ENCODE measurements at regions not wholly inside any gene's neighbourhood (a gene's known extent, or its start where the extent isn't known, plus 50 kb on each side); places are given as distances from the start of the nearest gene placed in this dataset.
A peak's percentile ranks its signal among the peaks of the same experiment; 100 is the strongest.
"Not testable (repeated sequence)": the region's sequence is repeated elsewhere in the genome, so short reads cannot be mapped to it uniquely, and the experiment has no call there.

DNA sequence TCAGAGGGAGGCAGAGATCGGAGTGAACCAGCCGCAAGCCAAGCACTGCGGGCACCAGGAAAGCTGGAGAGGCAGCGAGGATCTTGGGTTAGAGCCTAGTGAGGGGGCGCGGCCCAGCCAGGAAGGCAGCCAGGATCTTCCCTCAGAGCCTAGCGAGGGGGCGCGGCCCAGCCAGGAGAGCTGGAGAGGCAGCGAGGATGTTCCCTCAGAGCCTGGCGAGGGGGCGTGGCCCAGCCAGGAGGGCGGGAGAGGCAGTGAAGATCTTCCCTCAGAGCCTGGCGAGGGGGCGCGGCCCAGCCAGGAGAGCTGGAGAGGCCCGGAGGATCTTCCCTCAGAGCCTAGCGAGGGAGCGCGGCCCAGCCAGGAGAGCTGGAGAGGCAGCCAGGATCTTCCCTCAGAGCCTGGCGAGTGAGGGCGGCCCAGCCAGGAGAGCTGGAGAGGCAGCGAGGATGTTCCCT lies 62.7 kb upstream of the TMEM18 start:
- H3K79me2 ChIP-seq (ENCODE audit: control insufficient read depth, insufficient read depth, low read length, unreplicated experiment); H3K27me3 ChIP-seq (ENCODE audit: insufficient read depth, low read length); H3K27ac ChIP-seq (ENCODE audit: low read depth, low read length); H3K36me3 ChIP-seq (ENCODE audit: insufficient read depth, low read length); H3K4me1 ChIP-seq (ENCODE audit: control insufficient read depth, insufficient read depth, low read length, unreplicated experiment): not testable (repeated sequence)
- H3K4me3 ChIP-seq (ENCODE audit: low read depth, low read length) = peak overlapping the region; percentile 61
- peak overlapping the region; percentile 36 for H2AFZ ChIP-seq (ENCODE audit: low read length, unreplicated experiment)

DNA sequence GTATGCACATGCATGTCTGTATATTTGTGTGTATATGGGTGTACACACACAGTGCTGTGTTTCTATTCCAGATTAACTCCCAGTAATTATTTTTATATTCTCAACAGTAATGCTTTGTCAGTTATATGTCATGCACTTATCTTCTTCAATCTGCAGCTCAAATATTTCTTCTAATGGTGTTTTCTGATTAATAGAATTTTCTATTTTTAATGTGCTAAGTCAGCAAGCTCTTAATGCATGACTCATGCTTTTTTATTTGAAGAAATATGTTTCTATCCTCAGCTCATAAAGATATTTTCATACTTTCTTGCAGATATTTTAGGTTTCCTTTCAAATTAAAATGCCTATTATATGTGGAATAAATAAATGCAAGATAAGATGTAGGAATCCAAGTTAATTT lies 59.7 kb upstream of the TMEM18 start:
- H3K4me1 ChIP-seq (ENCODE audit: control insufficient read depth, insufficient read depth, low read length, unreplicated experiment) = no peaks in the 10 kb centered on the region
- no peaks in the 10 kb centered on the region for H3K79me2 ChIP-seq (ENCODE audit: control insufficient read depth, insufficient read depth, low read length, unreplicated experiment)
- no peak overlapping the region for H3K4me3 ChIP-seq (ENCODE audit: low read depth, low read length)
- no peak overlapping the region for H3K27ac ChIP-seq (ENCODE audit: low read depth, low read length)
- no peaks in the 10 kb centered on the region for H3K36me3 ChIP-seq (ENCODE audit: insufficient read depth, low read length)
- no peak overlapping the region for H2AFZ ChIP-seq (ENCODE audit: low read length, unreplicated experiment)
- H3K27me3 ChIP-seq (ENCODE audit: insufficient read depth, low read length) = 0 out of 2 replicates have a peak, but pooled peaks cover 4% of the 10 kb centered on the region

DNA sequence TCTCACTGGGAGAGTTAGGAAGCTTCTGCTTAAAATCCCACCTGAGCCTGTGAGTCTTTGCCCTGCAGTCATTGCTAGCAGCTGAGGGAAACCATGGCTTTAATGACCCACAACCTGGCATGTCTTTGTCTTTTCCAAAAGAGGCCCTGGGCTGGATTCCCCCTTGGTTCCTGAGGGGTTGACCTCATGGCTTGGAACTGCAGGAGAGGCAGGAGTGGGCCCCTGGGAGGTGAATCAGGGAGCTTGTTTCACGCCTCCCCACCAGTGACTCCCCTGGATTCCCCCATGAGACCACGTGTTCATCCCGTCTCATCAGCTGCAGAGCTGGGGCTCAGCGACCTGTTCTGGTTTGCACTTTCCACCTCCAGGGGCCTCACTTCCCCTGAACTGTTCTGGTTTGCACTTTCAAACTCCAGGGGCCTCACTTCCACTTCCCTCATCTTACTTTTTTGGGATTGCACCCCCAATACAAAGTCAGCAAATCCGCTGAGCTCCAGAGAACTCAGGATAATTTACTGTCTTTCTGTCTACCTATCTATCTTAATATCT lies 58.5 kb upstream of the TMEM18 start:
- no peak overlapping the region for H2AFZ ChIP-seq (ENCODE audit: low read length, unreplicated experiment)
- H3K27me3 ChIP-seq (ENCODE audit: insufficient read depth, low read length) = no peaks in the 10 kb centered on the region
- no peak overlapping the region for H3K4me3 ChIP-seq (ENCODE audit: low read depth, low read length)
- H3K4me1 ChIP-seq (ENCODE audit: control insufficient read depth, insufficient read depth, low read length, unreplicated experiment) = no peaks in the 10 kb centered on the region
- no peaks in the 10 kb centered on the region for H3K79me2 ChIP-seq (ENCODE audit: control insufficient read depth, insufficient read depth, low read length, unreplicated experiment)
- no peak overlapping the region for H3K27ac ChIP-seq (ENCODE audit: low read depth, low read length)
- no peaks in the 10 kb centered on the region for H3K36me3 ChIP-seq (ENCODE audit: insufficient read depth, low read length)

DNA sequence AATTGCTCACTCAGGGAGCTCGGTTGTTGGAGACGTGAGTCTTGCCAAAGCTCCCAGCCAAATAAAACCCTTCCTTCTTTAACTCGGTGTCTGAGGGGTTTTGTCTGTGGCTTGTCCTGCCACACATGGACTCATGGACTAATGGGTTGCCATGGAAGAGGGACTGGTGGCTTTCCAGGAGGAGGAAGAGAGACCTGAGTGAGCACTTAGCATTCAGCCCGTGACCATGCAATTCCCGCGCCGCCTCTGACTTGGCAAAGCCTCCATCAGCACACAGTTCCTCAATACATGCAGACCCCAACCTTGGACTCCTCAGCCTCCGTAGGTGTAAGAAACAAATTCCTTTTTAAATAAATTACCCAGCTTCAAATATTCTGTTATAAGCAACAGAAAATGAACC lies 57.3 kb upstream of the TMEM18 start:
- no peaks in the 10 kb centered on the region for H3K27me3 ChIP-seq (ENCODE audit: insufficient read depth, low read length)
- no peak overlapping the region for H3K4me3 ChIP-seq (ENCODE audit: low read depth, low read length)
- no peaks in the 10 kb centered on the region for H3K4me1 ChIP-seq (ENCODE audit: control insufficient read depth, insufficient read depth, low read length, unreplicated experiment)
- no peaks in the 10 kb centered on the region for H3K36me3 ChIP-seq (ENCODE audit: insufficient read depth, low read length)
- H3K27ac ChIP-seq (ENCODE audit: low read depth, low read length) = no peak overlapping the region
- H3K79me2 ChIP-seq (ENCODE audit: control insufficient read depth, insufficient read depth, low read length, unreplicated experiment) = no peaks in the 10 kb centered on the region
- H2AFZ ChIP-seq (ENCODE audit: low read length, unreplicated experiment) = no peak overlapping the region

DNA sequence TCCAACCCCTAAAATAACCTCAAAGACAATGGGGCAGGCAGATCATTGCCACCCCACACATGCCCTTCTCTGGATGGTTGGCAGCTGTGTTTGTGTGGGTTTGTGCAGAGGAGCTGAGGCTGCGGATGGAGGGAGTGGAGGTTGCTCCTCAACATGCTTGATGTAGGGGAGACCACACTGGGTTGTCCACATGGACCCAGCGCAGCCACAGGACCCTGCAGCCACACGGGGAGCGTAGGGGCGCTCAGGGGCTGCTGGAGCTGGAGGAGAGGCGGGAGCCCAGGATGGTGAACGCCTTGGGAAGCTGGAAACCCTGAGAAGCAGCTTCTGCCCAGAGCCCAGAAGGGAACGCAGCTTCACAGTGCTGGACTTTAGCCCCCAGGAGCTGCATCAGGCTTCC lies 56.3 kb upstream of the TMEM18 start:
- Histone ChIP-seq H3K27ac (ENCODE audit: low read depth, low read length) (no peak overlapping the region), H2AFZ (ENCODE audit: low read length, unreplicated experiment) (no peak overlapping the region), H3K27me3 (ENCODE audit: insufficient read depth, low read length) (no peaks in the 10 kb centered on the region), H3K79me2 (ENCODE audit: control insufficient read depth, insufficient read depth, low read length, unreplicated experiment) (no peaks in the 10 kb centered on the region), H3K36me3 (ENCODE audit: insufficient read depth, low read length) (no peaks in the 10 kb centered on the region), H3K4me1 (ENCODE audit: control insufficient read depth, insufficient read depth, low read length, unreplicated experiment) (no peaks in the 10 kb centered on the region), H3K4me3 (ENCODE audit: low read depth, low read length) (no peak overlapping the region)

DNA sequence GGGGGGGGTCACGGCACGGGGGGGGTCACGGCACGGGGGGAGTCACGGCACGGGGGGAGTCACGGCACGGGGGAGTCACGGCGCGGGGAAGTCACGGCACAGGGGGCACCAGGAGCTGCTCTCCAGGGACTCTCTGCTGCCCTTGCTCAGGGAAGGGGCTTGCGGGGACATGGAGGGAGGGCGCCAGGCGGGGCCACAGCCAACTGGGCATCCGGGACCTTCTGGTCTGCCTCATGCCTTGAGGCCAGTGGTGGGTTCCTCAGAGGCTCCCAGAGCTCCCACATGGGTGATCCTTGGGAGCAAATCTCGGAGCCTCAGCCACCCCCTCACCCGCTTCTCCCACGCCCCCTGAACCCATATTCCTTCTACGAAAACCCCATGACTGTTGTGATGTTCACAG lies 55.8 kb upstream of the TMEM18 start:
- H3K36me3 ChIP-seq (ENCODE audit: insufficient read depth, low read length) = no peaks in the 10 kb centered on the region
- H2AFZ ChIP-seq (ENCODE audit: low read length, unreplicated experiment) = no peak overlapping the region
- H3K4me3 ChIP-seq (ENCODE audit: low read depth, low read length) = no peak overlapping the region
- no peaks in the 10 kb centered on the region for H3K4me1 ChIP-seq (ENCODE audit: control insufficient read depth, insufficient read depth, low read length, unreplicated experiment)
- no peaks in the 10 kb centered on the region for H3K27me3 ChIP-seq (ENCODE audit: insufficient read depth, low read length)
- H3K27ac ChIP-seq (ENCODE audit: low read depth, low read length) = no peak overlapping the region
- H3K79me2 ChIP-seq (ENCODE audit: control insufficient read depth, insufficient read depth, low read length, unreplicated experiment) = no peaks in the 10 kb centered on the region

DNA sequence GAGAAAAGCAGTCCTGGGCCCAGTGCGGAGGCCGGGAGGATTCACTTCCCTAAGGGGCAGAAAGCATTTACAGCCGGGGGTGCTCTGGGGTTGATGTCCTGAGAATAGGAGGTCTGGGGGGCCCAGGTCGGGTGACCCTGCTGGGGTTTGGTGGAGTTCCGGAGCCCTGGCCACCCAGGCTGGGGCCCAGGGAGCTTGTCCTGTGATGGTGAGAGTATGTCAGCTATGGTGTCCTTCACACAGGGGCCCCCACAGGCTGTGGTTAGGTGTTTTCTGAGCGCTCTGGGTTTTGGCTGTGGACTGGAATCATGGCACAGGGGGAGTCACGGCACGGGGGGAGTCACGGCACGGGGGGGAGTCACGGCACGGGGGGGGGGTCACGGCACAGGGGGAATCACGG lies 54.5 kb upstream of the TMEM18 start:
- H3K79me2 ChIP-seq (ENCODE audit: control insufficient read depth, insufficient read depth, low read length, unreplicated experiment) = no peaks in the 10 kb centered on the region
- no peaks in the 10 kb centered on the region for H3K36me3 ChIP-seq (ENCODE audit: insufficient read depth, low read length)
- no peaks in the 10 kb centered on the region for H3K4me1 ChIP-seq (ENCODE audit: control insufficient read depth, insufficient read depth, low read length, unreplicated experiment)
- no peak overlapping the region for H3K27ac ChIP-seq (ENCODE audit: low read depth, low read length)
- H3K4me3 ChIP-seq (ENCODE audit: low read depth, low read length) = no peak overlapping the region
- no peak overlapping the region for H2AFZ ChIP-seq (ENCODE audit: low read length, unreplicated experiment)
- H3K27me3 ChIP-seq (ENCODE audit: insufficient read depth, low read length) = no peaks in the 10 kb centered on the region

DNA sequence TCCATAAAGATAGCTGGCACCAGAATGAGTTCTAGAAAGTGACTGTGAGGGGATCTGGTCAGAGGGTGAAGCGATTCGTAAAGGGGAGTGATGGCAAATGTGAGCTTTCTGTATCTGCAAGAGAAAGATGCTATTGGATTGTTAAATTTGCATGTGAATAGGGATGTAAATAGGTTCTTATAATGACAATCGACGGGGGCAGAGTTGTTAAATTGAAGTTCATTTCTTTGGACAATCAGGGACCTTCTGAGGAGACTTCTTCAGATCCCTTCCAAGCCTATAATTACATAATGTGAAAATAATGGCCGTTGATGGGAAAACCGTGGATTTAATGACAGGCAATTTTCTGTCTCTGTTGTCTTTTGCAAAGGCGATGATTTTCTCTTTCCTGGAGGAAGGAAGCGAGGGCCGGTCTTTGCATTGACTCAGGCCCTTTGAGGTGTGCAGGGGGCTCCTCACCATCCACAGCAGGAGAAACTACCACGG lies 52.2 kb upstream of the TMEM18 start:
- Histone ChIP-seq H3K4me1 (ENCODE audit: control insufficient read depth, insufficient read depth, low read length, unreplicated experiment) (no peaks in the 10 kb centered on the region), H3K27ac (ENCODE audit: low read depth, low read length) (no peak overlapping the region), H3K79me2 (ENCODE audit: control insufficient read depth, insufficient read depth, low read length, unreplicated experiment) (no peaks in the 10 kb centered on the region), H3K27me3 (ENCODE audit: insufficient read depth, low read length) (peaks cover 6% of the 10 kb centered on the region; the same call in 1 of the 2 replicates), H3K4me3 (ENCODE audit: low read depth, low read length) (no peak overlapping the region), H3K36me3 (ENCODE audit: insufficient read depth, low read length) (no peaks in the 10 kb centered on the region), H2AFZ (ENCODE audit: low read length, unreplicated experiment) (no peak overlapping the region)

DNA sequence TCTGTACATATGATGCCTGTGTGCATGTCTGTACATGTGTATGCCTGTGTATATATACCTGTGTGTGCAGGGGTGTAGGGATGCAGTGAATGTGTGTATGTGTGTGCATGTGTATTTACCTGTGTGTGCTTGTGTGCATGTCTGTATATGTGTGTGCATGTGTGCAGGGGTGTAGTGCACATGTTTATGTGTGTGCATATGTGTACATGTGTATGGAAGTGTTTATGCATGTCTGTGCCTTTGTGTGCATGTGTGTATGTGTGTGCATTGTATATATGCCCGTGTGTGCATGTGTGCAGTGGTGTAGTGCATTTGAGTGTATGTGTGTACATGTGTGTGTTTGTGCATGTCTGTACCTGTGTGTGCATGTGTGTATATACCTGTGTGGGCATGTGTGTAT lies 51.0 kb upstream of the TMEM18 start:
- H3K36me3 ChIP-seq (ENCODE audit: insufficient read depth, low read length) = no peaks in the 10 kb centered on the region
- H2AFZ ChIP-seq (ENCODE audit: low read length, unreplicated experiment) = no peak overlapping the region
- H3K27me3 ChIP-seq (ENCODE audit: insufficient read depth, low read length) = peaks cover 18% of the 10 kb centered on the region
- H3K4me1 ChIP-seq (ENCODE audit: control insufficient read depth, insufficient read depth, low read length, unreplicated experiment) = no peaks in the 10 kb centered on the region
- H3K27ac ChIP-seq (ENCODE audit: low read depth, low read length) = no peak overlapping the region
- H3K79me2 ChIP-seq (ENCODE audit: control insufficient read depth, insufficient read depth, low read length, unreplicated experiment) = no peaks in the 10 kb centered on the region
- no peak overlapping the region for H3K4me3 ChIP-seq (ENCODE audit: low read depth, low read length)

DNA sequence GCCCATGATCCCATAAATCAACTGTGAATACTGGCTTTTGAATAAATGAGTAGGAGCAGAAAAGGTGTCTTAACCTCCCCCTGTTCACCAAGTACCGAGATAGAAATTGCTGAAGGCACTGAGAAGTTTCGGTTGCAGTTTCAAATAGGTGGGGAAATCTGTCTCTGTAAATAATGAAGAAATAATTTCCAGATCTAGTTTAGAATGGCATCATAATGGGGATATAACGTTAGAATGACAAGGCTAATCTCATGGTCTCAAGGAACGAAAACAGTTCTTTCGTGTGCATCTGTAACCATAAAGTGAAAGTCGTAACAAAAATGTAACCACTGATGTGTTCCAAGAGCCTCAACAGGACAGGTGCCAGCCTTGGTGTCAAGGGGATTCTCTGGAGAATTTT lies 49.9 kb upstream of the TMEM18 start:
- Histone ChIP-seq H3K79me2 (ENCODE audit: control insufficient read depth, insufficient read depth, low read length, unreplicated experiment) (no peaks in the 10 kb centered on the region), H2AFZ (ENCODE audit: low read length, unreplicated experiment) (no peak overlapping the region), H3K27ac (ENCODE audit: low read depth, low read length) (no peak overlapping the region), H3K4me3 (ENCODE audit: low read depth, low read length) (no peak overlapping the region), H3K27me3 (ENCODE audit: insufficient read depth, low read length) (peaks cover 19% of the 10 kb centered on the region), H3K36me3 (ENCODE audit: insufficient read depth, low read length) (no peaks in the 10 kb centered on the region), H3K4me1 (ENCODE audit: control insufficient read depth, insufficient read depth, low read length, unreplicated experiment) (no peaks in the 10 kb centered on the region)

Data from ACC112 (cell line).